ENCODE measurements at regions not wholly inside any gene's neighbourhood (a gene's known extent, or its start where the extent isn't known, plus 50 kb on each side); places are given as distances from the start of the nearest gene placed in this dataset.

- TF ChIP-seq, protein P1, sequence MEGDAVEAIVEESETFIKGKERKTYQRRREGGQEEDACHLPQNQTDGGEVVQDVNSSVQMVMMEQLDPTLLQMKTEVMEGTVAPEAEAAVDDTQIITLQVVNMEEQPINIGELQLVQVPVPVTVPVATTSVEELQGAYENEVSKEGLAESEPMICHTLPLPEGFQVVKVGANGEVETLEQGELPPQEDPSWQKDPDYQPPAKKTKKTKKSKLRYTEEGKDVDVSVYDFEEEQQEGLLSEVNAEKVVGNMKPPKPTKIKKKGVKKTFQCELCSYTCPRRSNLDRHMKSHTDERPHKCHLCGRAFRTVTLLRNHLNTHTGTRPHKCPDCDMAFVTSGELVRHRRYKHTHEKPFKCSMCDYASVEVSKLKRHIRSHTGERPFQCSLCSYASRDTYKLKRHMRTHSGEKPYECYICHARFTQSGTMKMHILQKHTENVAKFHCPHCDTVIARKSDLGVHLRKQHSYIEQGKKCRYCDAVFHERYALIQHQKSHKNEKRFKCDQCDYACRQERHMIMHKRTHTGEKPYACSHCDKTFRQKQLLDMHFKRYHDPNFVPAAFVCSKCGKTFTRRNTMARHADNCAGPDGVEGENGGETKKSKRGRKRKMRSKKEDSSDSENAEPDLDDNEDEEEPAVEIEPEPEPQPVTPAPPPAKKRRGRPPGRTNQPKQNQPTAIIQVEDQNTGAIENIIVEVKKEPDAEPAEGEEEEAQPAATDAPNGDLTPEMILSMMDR (IDR thresholded peaks at IDR 0.05; ENCODE audit: low read depth, low read length, missing control alignments) = no peak
- no peak for DNase-seq (ENCODE audit: low read depth)
- H3K4me3 ChIP-seq (ENCODE audit: low read depth, low read length) = no peak overlapping the region
These were observed 67.2 kb downstream of the MAF start for GRCh38 chr16:79533292-79533691.

- no peak for DNase-seq (ENCODE audit: low read depth)
- TF ChIP-seq, protein P1 (IDR thresholded peaks at IDR 0.05; ENCODE audit: low read depth, low read length, missing control alignments) = no peak
- no peak overlapping the region for H3K4me3 ChIP-seq (ENCODE audit: low read depth, low read length)
These were observed 67.8 kb downstream of the MAF start for GRCh38 chr16:79532785-79533184.

DNA sequence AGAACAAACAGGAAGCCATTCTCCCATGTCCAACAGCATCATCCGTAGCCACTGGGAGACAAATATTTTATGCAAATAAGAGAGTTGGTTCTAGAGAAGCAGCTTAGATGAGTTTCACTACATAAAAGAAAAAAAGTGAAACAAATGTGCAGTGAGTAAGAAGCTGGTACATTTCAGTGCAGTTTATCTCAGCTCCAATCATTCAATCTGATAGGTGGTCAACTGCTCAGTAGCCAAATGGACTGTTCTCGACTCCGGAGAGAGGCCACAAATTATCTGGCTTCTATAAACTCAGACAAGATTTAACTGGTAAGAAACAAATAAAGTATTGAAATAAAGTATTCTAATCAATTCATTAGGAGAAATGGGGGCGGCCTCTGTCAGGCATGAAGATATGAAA, 68.3 kb downstream of the MAF start:
- H3K4me3 ChIP-seq (ENCODE audit: low read depth, low read length) = no peak overlapping the region
- TF ChIP-seq, protein P1 (IDR thresholded peaks at IDR 0.05; ENCODE audit: low read depth, low read length, missing control alignments) = no peak
- no peak for DNase-seq (ENCODE audit: low read depth)

GRCh38 chr16:79528338-79528737, 72.2 kb downstream of the MAF start:
- no peak overlapping the region for H3K4me3 ChIP-seq (ENCODE audit: low read depth, low read length)
- TF ChIP-seq, protein P1 (IDR thresholded peaks at IDR 0.05; ENCODE audit: low read depth, low read length, missing control alignments) = no peak
- DNase-seq (ENCODE audit: low read depth) = no peak

DNA sequence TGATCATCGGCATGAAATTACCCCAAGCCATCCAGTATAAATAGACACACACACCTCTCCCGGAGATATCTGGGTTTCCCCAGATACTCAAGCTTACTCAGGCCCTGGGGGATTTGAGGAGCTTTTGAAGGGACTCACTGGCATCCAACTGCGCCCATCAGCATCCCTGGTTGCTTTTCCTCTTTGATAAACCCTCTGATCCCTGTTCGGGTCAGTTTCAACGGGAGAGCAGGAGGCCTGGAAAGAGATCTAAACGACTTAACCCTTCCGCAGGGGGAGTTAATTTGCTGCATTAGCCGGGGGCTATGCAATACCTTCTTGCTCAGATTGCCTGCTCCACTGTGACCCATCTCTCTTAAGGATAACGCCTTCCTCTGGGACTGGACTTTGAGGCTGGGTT, 76.6 kb downstream of the MAF start:
- TF ChIP-seq, protein P1 (IDR thresholded peaks at IDR 0.05; ENCODE audit: low read depth, low read length, missing control alignments) = no peak
- no peak overlapping the region for H3K4me3 ChIP-seq (ENCODE audit: low read depth, low read length)
- DNase-seq (ENCODE audit: low read depth) = no peak

- no peak for DNase-seq (ENCODE audit: low read depth)
- TF ChIP-seq, protein P1 (IDR thresholded peaks at IDR 0.05; ENCODE audit: low read depth, low read length, missing control alignments) = no peak
- H3K4me3 ChIP-seq (ENCODE audit: low read depth, low read length) = no peak overlapping the region
These were observed 81.1 kb downstream of the MAF start for GRCh38 chr16:79519448-79519847.

- DNase-seq (ENCODE audit: low read depth) = no peak
- TF ChIP-seq, protein P1 (IDR thresholded peaks at IDR 0.05; ENCODE audit: low read depth, low read length, missing control alignments) = no peak
- no peak overlapping the region for H3K4me3 ChIP-seq (ENCODE audit: low read depth, low read length)
These were observed 83.4 kb downstream of the MAF start for GRCh38 chr16:79517156-79517555.

All from GM12864 (cell line).